H1 (cell line): ENCODE measurements at regions not wholly inside any gene's neighbourhood (a gene's known extent, or its start where the extent isn't known, plus 50 kb on each side); places are given as distances from the start of the nearest gene placed in this dataset.

Experiments
- CTCF ChIA-PET: fragments of 300-600 bp; sonication (Branson Sonifier 250); formaldehyde crosslinking; loops from one replicate; lab custom pipeline; 2021; ENCODE audit not compliant: partially characterized antibody; lab: Charles Lee
- POLR2A ChIA-PET: fragments of 300-600 bp; sonication (Branson Sonifier 250); formaldehyde crosslinking; loops from one replicate; lab custom pipeline; 2021; ENCODE audit warnings: inconsistent platforms; ENCODE audit not compliant: partially characterized antibody; lab: Charles Lee
- DNase-seq, 2 experiments: peaks; one replicate each; pipeline versions ENCODE4 v3.0.0 to v3.0.0-alpha.2; 2010 to 2022; ENCODE audit warnings: low spot score in 2 of 2, low read depth in 1 of 2, mixed read lengths in 1 of 2
- FAIRE-seq: peaks from 2 replicates; lab custom pipeline; 2011; peaks lifted over from hg19 to GRCh38; lab: Jason Lieb, UNC
- H2AFZ ChIP-seq: 2 replicates; pipeline ENCODE4 v1.8.1; 2012; ENCODE audit warnings: low read length, inconsistent platforms
- H2AK5ac ChIP-seq: 2 replicates; pipeline ENCODE4 v1.6.1; 2013; ENCODE audit warnings: low read depth, low read length
- H2BK120ac ChIP-seq: replicated peaks from 2 replicates; pipeline ENCODE3; 2013; ENCODE audit warnings: low read depth, low read length, inconsistent platforms
- H2BK12ac ChIP-seq: 2 replicates; pipeline ENCODE4 v1.6.1; 2013; ENCODE audit warnings: low read depth, low read length
- H2BK15ac ChIP-seq: 2 replicates; pipeline ENCODE4 v1.6.1; 2013; ENCODE audit warnings: low read length
- H2BK20ac ChIP-seq: 2 replicates; pipeline ENCODE4 v1.6.1; 2013; ENCODE audit warnings: low read length
- H2BK5ac ChIP-seq: 2 replicates; pipeline ENCODE4 v1.6.1; 2013; ENCODE audit warnings: low read depth, low read length
- H3K14ac ChIP-seq: 2 replicates; pipeline ENCODE4 v1.6.1; 2013; ENCODE audit warnings: inconsistent platforms; ENCODE audit not compliant: insufficient read length
- H3K18ac ChIP-seq: 2 replicates; pipeline ENCODE4 v1.6.1; 2013; ENCODE audit warnings: low read length; ENCODE audit errors: extremely low read depth
- H3K23ac ChIP-seq: 2 replicates; pipeline ENCODE4 v1.6.1; 2013; ENCODE audit warnings: inconsistent platforms; ENCODE audit not compliant: insufficient read length
- H3K23me2 ChIP-seq: 2 replicates; pipeline ENCODE4 v1.6.1; 2013; ENCODE audit warnings: low read depth, low read length
- H3K27ac ChIP-seq: 2 replicates; pipeline ENCODE4 v1.6.1; 2011; ENCODE audit warnings: low read depth, low read length, inconsistent platforms
- H3K27me3 ChIP-seq, 4 experiments: replicated peaks in 1 of 4; 1 replicate in 1 of 4; 2 replicates in 3 of 4; pipeline versions ENCODE4 v1.6.1 to v1.8.1; 2011 to 2013; ENCODE audit warnings: low read length in 3 of 4, mild to moderate bottlenecking in 3 of 4, inconsistent platforms in 2 of 4, mixed read lengths in 2 of 4, moderate library complexity in 1 of 4; ENCODE audit not compliant: control insufficient read depth in 3 of 4, insufficient read depth in 3 of 4; ENCODE audit errors: extremely low read depth in 1 of 4
- H3K36me3 ChIP-seq, 4 experiments: 2 replicates each; pipeline versions ENCODE4 v1.6.1 to v1.8.1; 2011 to 2013; ENCODE audit warnings: mild to moderate bottlenecking in 4 of 4, low read length in 3 of 4, moderate library complexity in 2 of 4, control low read depth in 1 of 4, inconsistent platforms in 1 of 4; ENCODE audit not compliant: insufficient read depth in 4 of 4, control insufficient read depth in 2 of 4
- H3K4ac ChIP-seq: replicated peaks from 2 replicates; pipeline ENCODE3; 2013; ENCODE audit warnings: low read length, low read depth, mixed read lengths, inconsistent platforms; ENCODE audit not compliant: insufficient read length
- H3K4me1 ChIP-seq, 4 experiments: replicated peaks in 1 of 4; 1 replicate in 1 of 4; 2 replicates in 3 of 4; pipeline versions ENCODE4 v1.6.1 to v1.8.1; 2011 to 2013; ENCODE audit warnings: low read length in 3 of 4, inconsistent platforms in 2 of 4, mixed read lengths in 1 of 4; ENCODE audit not compliant: insufficient read depth in 4 of 4, control insufficient read depth in 3 of 4
- H3K4me2 ChIP-seq, 2 experiments: 2 replicates each; pipeline versions ENCODE4 v1.6.1 to v1.8.1; 2011 to 2013; ENCODE audit warnings: low read depth in 2 of 2, low read length in 2 of 2, control low read depth in 1 of 2, inconsistent platforms in 1 of 2, mild to moderate bottlenecking in 1 of 2; ENCODE audit not compliant: insufficient read depth in 1 of 2
- H3K4me3 ChIP-seq, 4 experiments: fragments of 200-600, 300-600 bp in 1 of 4; sonication (generic), shearing (Covaris generic), sonication (Bioruptor Twin) in 1 of 4; 2 replicates each; pipeline versions ENCODE4 v1.5.1 to v1.8.1; 2011 to 2016; ENCODE audit warnings: low read length in 4 of 4, low read depth in 3 of 4, control low read depth in 2 of 4, inconsistent platforms in 2 of 4, mild to moderate bottlenecking in 2 of 4, mixed read lengths in 1 of 4, moderate library complexity in 1 of 4; ENCODE audit not compliant: insufficient read depth in 2 of 4; ENCODE audit errors: extremely low read depth in 1 of 4
- H3K56ac ChIP-seq: replicated peaks from 2 replicates; pipeline ENCODE3; 2013; ENCODE audit warnings: low read depth, mild to moderate bottlenecking, mixed read lengths, low read length, inconsistent platforms; ENCODE audit not compliant: insufficient read length
- H3K79me1 ChIP-seq: 2 replicates; pipeline ENCODE4 v1.6.1; 2013; ENCODE audit warnings: low read depth, low read length, control low read depth
- H3K79me2 ChIP-seq, 2 experiments: 2 replicates each; pipeline versions ENCODE4 v1.6.1 to v1.8.1; 2012 to 2013; ENCODE audit warnings: low read length in 2 of 2, mild to moderate bottlenecking in 2 of 2, inconsistent platforms in 1 of 2; ENCODE audit not compliant: insufficient read depth in 2 of 2, control insufficient read depth in 1 of 2
- H3K9ac ChIP-seq, 4 experiments: replicated peaks in 1 of 4; 1 replicate in 1 of 4; 2 replicates in 3 of 4; pipeline versions ENCODE4 v1.6.1 to v1.8.1; 2011 to 2013; ENCODE audit warnings: low read depth in 3 of 4, low read length in 3 of 4, control low read depth in 2 of 4, mild to moderate bottlenecking in 2 of 4, moderate library complexity in 2 of 4, inconsistent platforms in 1 of 4; ENCODE audit errors: extremely low read depth in 1 of 4
- H3K9me3 ChIP-seq, 2 experiments: 2 replicates each; pipeline versions ENCODE4 v1.6.1 to v1.8.1; 2012 to 2013; ENCODE audit warnings: mild to moderate bottlenecking in 2 of 2, moderate library complexity in 2 of 2, control low read depth in 1 of 2, inconsistent platforms in 1 of 2, low read depth in 1 of 2, low read length in 1 of 2, mixed read lengths in 1 of 2; ENCODE audit not compliant: insufficient read depth in 2 of 2
- H4K20me1 ChIP-seq, 2 experiments: replicated peaks in 1 of 2; 2 replicates each; pipeline versions ENCODE3 to v1.8.1; 2011 to 2013; ENCODE audit warnings: inconsistent platforms in 2 of 2, low read length in 2 of 2, mild to moderate bottlenecking in 1 of 2; ENCODE audit not compliant: insufficient read depth in 2 of 2, control insufficient read depth in 1 of 2
- H4K5ac ChIP-seq: 2 replicates; pipeline ENCODE4 v1.6.1; 2013; ENCODE audit warnings: low read length, low read depth, mixed read lengths, inconsistent platforms; ENCODE audit not compliant: insufficient read length
- H4K8ac ChIP-seq: 2 replicates; pipeline ENCODE4 v1.8.0; 2013; ENCODE audit warnings: mild to moderate bottlenecking, moderate library complexity, low read length, inconsistent platforms; ENCODE audit not compliant: insufficient read depth; ENCODE audit errors: extremely low read depth
- H4K91ac ChIP-seq: replicated peaks from 2 replicates; pipeline ENCODE3; 2013; ENCODE audit warnings: low read length, mixed read lengths, inconsistent platforms; ENCODE audit not compliant: insufficient read length
- ATF3 ChIP-seq: IDR thresholded peaks from 2 replicates; pipeline ENCODE4 v1.6.1; 2011; ENCODE audit warnings: low read depth, mild to moderate bottlenecking, low read length; ENCODE audit not compliant: insufficient read depth
- CEBPB ChIP-seq: IDR thresholded peaks from 2 replicates; pipeline ENCODE4 v1.6.1; 2012; ENCODE audit warnings: low read depth, low read length
- CTBP2 ChIP-seq: IDR thresholded peaks from 2 replicates; pipeline ENCODE4 v1.7.0; 2011; ENCODE audit warnings: borderline replicate concordance, mild to moderate bottlenecking, moderate library complexity, mixed read lengths, low read length; ENCODE audit not compliant: insufficient read depth, insufficient read length
- EP300 ChIP-seq, 2 experiments: IDR thresholded peaks; 1 replicate in 1 of 2; 2 replicates in 1 of 2; pipeline ENCODE4 v1.6.1; 2011 to 2012; ENCODE audit warnings: low read depth in 2 of 2, low read length in 2 of 2, mild to moderate bottlenecking in 2 of 2, borderline replicate concordance in 1 of 2, inconsistent platforms in 1 of 2, moderate library complexity in 1 of 2
- GABPA ChIP-seq: IDR thresholded peaks from 2 replicates; pipeline ENCODE4 v1.6.1; 2011; ENCODE audit warnings: mild to moderate bottlenecking, low read length, moderate library complexity, borderline replicate concordance; ENCODE audit not compliant: insufficient read depth
- HDAC6 ChIP-seq: IDR thresholded peaks from one replicate; pipeline ENCODE4 v1.7.1; 2012; ENCODE audit warnings: low read depth, mild to moderate bottlenecking, inconsistent platforms, low read length, moderate library complexity
- NRF1 ChIP-seq: IDR thresholded peaks from 2 replicates; pipeline ENCODE4 v1.6.1; 2011; ENCODE audit warnings: mild to moderate bottlenecking, low read depth, low read length, improper control_type of control experiment
- PHF8 ChIP-seq: fragments of 200-600 bp; sonication (generic); conservative IDR thresholded peaks from 2 replicates; pipeline ENCODE4 v1.7.1; 2012; ENCODE audit warnings: low read depth, mild to moderate bottlenecking, inconsistent platforms, low read length, moderate library complexity
- POLR2A ChIP-seq, 2 experiments: IDR thresholded peaks; 1 replicate in 1 of 2; 2 replicates in 1 of 2; pipeline ENCODE4 v1.6.1; 2011; ENCODE audit warnings: low read depth in 2 of 2, low read length in 2 of 2, mild to moderate bottlenecking in 2 of 2; ENCODE audit errors: control extremely low read depth in 1 of 2
- POLR2AphosphoS5 ChIP-seq: IDR thresholded peaks from 2 replicates; pipeline ENCODE4 v1.6.1; 2011; ENCODE audit warnings: low read depth, low read length
- SAP30 ChIP-seq: fragments of 300-600 bp; sonication (generic); IDR thresholded peaks from 2 replicates; pipeline ENCODE4 v1.7.1; 2012; ENCODE audit warnings: low read length, moderate library complexity, mild to moderate bottlenecking, inconsistent platforms; ENCODE audit not compliant: insufficient read depth, insufficient replicate concordance
- SIRT6 ChIP-seq: IDR thresholded peaks from one replicate; pipeline ENCODE4 v1.7.1; 2012; ENCODE audit warnings: low read length, inconsistent platforms
- TEAD4 ChIP-seq: IDR thresholded peaks from 2 replicates; pipeline ENCODE4 v1.6.1; 2012; ENCODE audit warnings: low read depth, low read length, inconsistent platforms, mixed read lengths
- TF ChIP-seq, protein P1 (sequence below): IDR thresholded peaks from 2 replicates; pipeline ENCODE4 v1.6.1; 2011; ENCODE audit warnings: low read length, improper control_type of control experiment

- ChIA-PET CTCF (interaction anchor here (0.6 kb wide), 1 partner anchor 1755 kb away, joined by 3 read pairs; no protein-coding TSS in a partner anchor), POLR2A (no interaction called here)
- H3K4me1 ChIP-seq: no peaks in the 10 kb centered on the region
- no peak overlapping the region for H3K56ac ChIP-seq
- H3K23me2 ChIP-seq: no peaks in the 10 kb centered on the region
- no peak overlapping the region for H3K9ac ChIP-seq
- H3K4ac ChIP-seq: no peak overlapping the region
- no peak overlapping the region for H3K4me3 ChIP-seq
- no peak overlapping the region for H3K18ac ChIP-seq
- no peak overlapping the region for H3K14ac ChIP-seq
- H3K36me3 ChIP-seq: no peaks in the 10 kb centered on the region
- no peaks in the 10 kb centered on the region for H4K20me1 ChIP-seq
- no peaks in the 10 kb centered on the region for H3K79me1 ChIP-seq
- H2AK5ac ChIP-seq: no peak overlapping the region
- H2AFZ ChIP-seq: peak overlapping the region; percentile 58
- DNase-seq (no peak), FAIRE-seq (no peak)
- H2BK12ac ChIP-seq: no peak overlapping the region
- H3K27ac ChIP-seq: no peak overlapping the region
- H4K8ac ChIP-seq: no peak overlapping the region
- no peak overlapping the region for H3K4me2 ChIP-seq
- H3K9me3 ChIP-seq: no peaks in the 10 kb centered on the region
- H3K79me2 ChIP-seq: no peaks in the 10 kb centered on the region
- no peak overlapping the region for H2BK15ac ChIP-seq
- no peak overlapping the region for H4K5ac ChIP-seq
- no peak overlapping the region for H2BK20ac ChIP-seq
- no peak overlapping the region for H4K91ac ChIP-seq
- H2BK120ac ChIP-seq: no peak overlapping the region
- H3K23ac ChIP-seq: no peak overlapping the region
- peaks cover 0 to 2% (median 0%) of the 10 kb centered on the region in 4 experiments; a peak in 1 of 7 replicates for H3K27me3 ChIP-seq
- no peak overlapping the region for H2BK5ac ChIP-seq
- TF ChIP-seq EP300 (IDR thresholded peaks at IDR 0.05; ENCODE audit: borderline replicate concordance in 1 of 2, low read depth in 2 of 2, low read length in 2 of 2) (no peak), SIRT6 (no peak), PHF8 (no peak), SAP30 (no peak), ATF3 (no peak), POLR2A (IDR thresholded peaks at IDR 0.05; ENCODE audit: control extremely low read depth in 1 of 2, low read depth in 2 of 2, low read length in 2 of 2) (no peak), HDAC6 (no peak), GABPA (no peak), TEAD4 (no peak), NRF1 (no peak), CEBPB (no peak), POLR2AphosphoS5 (no peak), CTBP2 (no peak)
- TF ChIP-seq, protein P1, sequence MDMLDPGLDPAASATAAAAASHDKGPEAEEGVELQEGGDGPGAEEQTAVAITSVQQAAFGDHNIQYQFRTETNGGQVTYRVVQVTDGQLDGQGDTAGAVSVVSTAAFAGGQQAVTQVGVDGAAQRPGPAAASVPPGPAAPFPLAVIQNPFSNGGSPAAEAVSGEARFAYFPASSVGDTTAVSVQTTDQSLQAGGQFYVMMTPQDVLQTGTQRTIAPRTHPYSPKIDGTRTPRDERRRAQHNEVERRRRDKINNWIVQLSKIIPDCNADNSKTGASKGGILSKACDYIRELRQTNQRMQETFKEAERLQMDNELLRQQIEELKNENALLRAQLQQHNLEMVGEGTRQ: no peak
These were observed 288.5 kb upstream of the MME start for GRCh38 chr3:154791611-154792010.
